Stimulated activated CD4-positive, alpha-beta T cell treated with anti-CD3 and anti-CD28 coated beads, TNF-alpha, amount 100 ng/mL, for 4 hours (primary cell): ENCODE measurements at regions not wholly inside any gene's neighbourhood (a gene's known extent, or its start where the extent isn't known, plus 50 kb on each side); places are given as distances from the start of the nearest gene placed in this dataset.

ENCODE experiments used
- DNase-seq, 3 experiments: peaks; one replicate each; pipeline ENCODE4 v3.0.0-alpha.2; 2020; ENCODE audit warnings: low read depth in 3 of 3

GRCh38 chr10:25661632-25662031 lies 272.4 kb upstream of the MYO3A start:
- no peak for DNase-seq

GRCh38 chr10:25666276-25666675 lies 267.8 kb upstream of the MYO3A start:
- DNase-seq, result no peak

GRCh38 chr10:25675204-25675603 lies 258.8 kb upstream of the MYO3A start:
- no peak for DNase-seq

- DNase-seq, result no peak
Measured at GRCh38 chr10:25675615-25676014, 258.4 kb upstream of the MYO3A start.

GRCh38 chr10:25678220-25678619 lies 255.8 kb upstream of the MYO3A start:
- no peak for DNase-seq

GRCh38 chr10:25678666-25679065 lies 255.4 kb upstream of the MYO3A start:
- no peak for DNase-seq

GRCh38 chr10:25682203-25682851 lies 251.7 kb upstream of the MYO3A start:
- no peak for DNase-seq

- no peak for DNase-seq
Measured at GRCh38 chr10:25683344-25683743, 250.7 kb upstream of the MYO3A start.

GRCh38 chr10:25687521-25687920 lies 246.5 kb upstream of the MYO3A start:
- DNase-seq, result no peak

GRCh38 chr10:25689346-25690100 lies 244.5 kb upstream of the MYO3A start:
- DNase-seq, result no peak

GRCh38 chr10:25692761-25693160 lies 241.3 kb upstream of the MYO3A start:
- DNase-seq, result no peak

- DNase-seq, result no peak
Measured at GRCh38 chr10:25694206-25694933, 239.7 kb upstream of the MYO3A start.

GRCh38 chr10:25694971-25695370 lies 239.1 kb upstream of the MYO3A start:
- DNase-seq, result no peak

- no peak for DNase-seq
Measured at GRCh38 chr10:25695586-25695985, 238.4 kb upstream of the MYO3A start.

- no peak for DNase-seq
Measured at GRCh38 chr10:25696013-25696708, 237.9 kb upstream of the MYO3A start.

- DNase-seq, result no peak
Measured at GRCh38 chr10:25697412-25697811, 236.6 kb upstream of the MYO3A start.

- DNase-seq, result no peak
Measured at GRCh38 chr10:25698638-25699037, 235.4 kb upstream of the MYO3A start.

- DNase-seq, result no peak
Measured at GRCh38 chr10:25699631-25700030, 234.4 kb upstream of the MYO3A start.

GRCh38 chr10:25701652-25702051 lies 232.4 kb upstream of the MYO3A start:
- no peak for DNase-seq

GRCh38 chr10:25704622-25705021 lies 229.4 kb upstream of the MYO3A start:
- DNase-seq, result no peak

GRCh38 chr10:25707572-25707971 lies 226.5 kb upstream of the MYO3A start:
- no peak for DNase-seq

GRCh38 chr10:25707976-25708671 lies 225.9 kb upstream of the MYO3A start:
- no peak for DNase-seq
